ENCODE measurements at regions not wholly inside any gene's neighbourhood (a gene's known extent, or its start where the extent isn't known, plus 50 kb on each side); places are given as distances from the start of the nearest gene placed in this dataset.

GRCh38 chr1:208479435-208479834 lies 235.3 kb upstream of the PLXNA2 start:
- TF ChIP-seq EZH2 (IDR thresholded peaks at IDR 0.05; ENCODE audit: insufficient read depth, poor library complexity, severe bottlenecking) = no peak
- no peak for TF ChIP-seq EZH2phosphoT487 (IDR thresholded peaks at IDR 0.05; ENCODE audit: insufficient read depth, low read depth)
